ENCODE measurements at regions not wholly inside any gene's neighbourhood (a gene's known extent, or its start where the extent isn't known, plus 50 kb on each side); places are given as distances from the start of the nearest gene placed in this dataset.

DNA sequence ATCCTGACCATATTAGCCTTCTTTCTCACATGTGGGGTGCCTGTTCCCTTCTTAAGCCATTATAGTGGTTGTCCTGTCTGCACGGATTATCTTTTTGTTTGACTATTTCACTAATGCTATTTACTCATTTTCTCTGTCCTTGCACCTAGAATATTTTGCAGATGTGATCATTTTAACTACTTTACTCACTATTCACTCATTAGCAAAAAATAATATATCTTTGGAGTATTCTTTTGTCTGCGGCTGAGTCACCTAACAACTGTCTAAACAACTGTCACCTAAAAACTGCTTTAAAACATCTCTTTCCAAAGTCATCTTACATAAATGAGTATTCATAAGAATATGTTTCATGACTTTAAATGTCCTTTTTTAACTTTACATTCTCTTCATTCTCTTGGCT is 87.4 kb downstream of the KCNJ2 start:
- TF ChIP-seq, protein P1, sequence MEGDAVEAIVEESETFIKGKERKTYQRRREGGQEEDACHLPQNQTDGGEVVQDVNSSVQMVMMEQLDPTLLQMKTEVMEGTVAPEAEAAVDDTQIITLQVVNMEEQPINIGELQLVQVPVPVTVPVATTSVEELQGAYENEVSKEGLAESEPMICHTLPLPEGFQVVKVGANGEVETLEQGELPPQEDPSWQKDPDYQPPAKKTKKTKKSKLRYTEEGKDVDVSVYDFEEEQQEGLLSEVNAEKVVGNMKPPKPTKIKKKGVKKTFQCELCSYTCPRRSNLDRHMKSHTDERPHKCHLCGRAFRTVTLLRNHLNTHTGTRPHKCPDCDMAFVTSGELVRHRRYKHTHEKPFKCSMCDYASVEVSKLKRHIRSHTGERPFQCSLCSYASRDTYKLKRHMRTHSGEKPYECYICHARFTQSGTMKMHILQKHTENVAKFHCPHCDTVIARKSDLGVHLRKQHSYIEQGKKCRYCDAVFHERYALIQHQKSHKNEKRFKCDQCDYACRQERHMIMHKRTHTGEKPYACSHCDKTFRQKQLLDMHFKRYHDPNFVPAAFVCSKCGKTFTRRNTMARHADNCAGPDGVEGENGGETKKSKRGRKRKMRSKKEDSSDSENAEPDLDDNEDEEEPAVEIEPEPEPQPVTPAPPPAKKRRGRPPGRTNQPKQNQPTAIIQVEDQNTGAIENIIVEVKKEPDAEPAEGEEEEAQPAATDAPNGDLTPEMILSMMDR (conservative IDR thresholded peaks at IDR 0.05; ENCODE audit: low read length), result no peak
- no peak for TF ChIP-seq EZH2phosphoT487 (IDR thresholded peaks at IDR 0.05; ENCODE audit: borderline replicate concordance)

All from Loucy (cell line).